GM12891 (cell line): ENCODE measurements at regions not wholly inside any gene's neighbourhood (a gene's known extent, or its start where the extent isn't known, plus 50 kb on each side); places are given as distances from the start of the nearest gene placed in this dataset.

Experiments
- POLR2A ChIP-seq: IDR thresholded peaks from 2 replicates; pipeline ENCODE4 v1.6.1; 2011; ENCODE audit warnings: low read depth, low read length, control low read depth
- POLR2AphosphoS5 ChIP-seq: IDR thresholded peaks from 2 replicates; pipeline ENCODE4 v1.6.1; 2011; ENCODE audit warnings: low read depth, low read length, control low read depth
- SPI1 ChIP-seq: IDR thresholded peaks from 2 replicates; pipeline ENCODE4 v1.6.1; 2011; ENCODE audit warnings: low read depth, low read length, control low read depth

DNA sequence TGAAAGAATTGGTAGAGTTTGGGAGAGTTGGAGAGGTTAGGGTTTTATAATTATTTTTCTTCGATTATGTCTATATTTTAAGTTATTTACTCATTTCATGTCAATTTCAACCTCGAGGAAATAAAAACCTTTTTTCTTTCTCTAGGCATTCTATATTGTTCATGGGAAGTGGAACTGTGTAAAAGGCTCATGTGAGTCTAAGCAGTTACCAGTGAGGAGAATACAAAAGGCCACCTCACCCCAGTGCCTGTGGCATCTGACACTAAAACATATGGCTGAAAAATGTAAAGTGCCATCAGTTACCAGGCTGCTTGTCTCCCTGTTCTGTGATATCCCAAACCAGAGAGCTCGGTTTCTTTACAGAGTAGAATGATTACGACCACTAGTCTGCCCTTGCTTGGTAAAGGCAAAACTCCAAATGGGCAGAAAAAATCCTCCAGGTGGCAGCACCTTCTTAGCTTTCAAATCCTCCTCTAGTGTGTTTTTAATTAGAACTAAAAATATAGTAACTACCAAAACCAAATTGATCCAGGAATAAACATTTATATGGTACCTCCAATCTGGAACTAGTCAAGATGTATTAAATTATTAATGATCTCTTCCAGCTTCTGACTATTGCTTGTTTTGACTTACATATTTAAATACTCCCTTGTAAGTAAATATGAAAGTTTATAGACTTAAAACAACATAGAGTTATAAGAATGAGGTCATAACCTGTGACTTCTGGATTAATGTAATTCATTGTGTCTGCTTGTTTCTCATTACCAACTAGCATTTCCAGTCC, 122.6 kb upstream of the MCHR2 start:
- TF ChIP-seq SPI1 (no peak), POLR2A (no peak), POLR2AphosphoS5 (no peak)
